Activated naive CD4-positive, alpha-beta T cell treated with Interleukin-2 at 50 U/mL for 16 hours (primary cell): ENCODE measurements at regions not wholly inside any gene's neighbourhood (a gene's known extent, or its start where the extent isn't known, plus 50 kb on each side); places are given as distances from the start of the nearest gene placed in this dataset.

ENCODE experiments used
- DNase-seq: peaks from one replicate; pipeline ENCODE4 v3.0.0-alpha.2; 2020

- no peak for DNase-seq
Measured at GRCh38 chr2:145253492-145253891, 733.6 kb upstream of the ZEB2 start.

DNA sequence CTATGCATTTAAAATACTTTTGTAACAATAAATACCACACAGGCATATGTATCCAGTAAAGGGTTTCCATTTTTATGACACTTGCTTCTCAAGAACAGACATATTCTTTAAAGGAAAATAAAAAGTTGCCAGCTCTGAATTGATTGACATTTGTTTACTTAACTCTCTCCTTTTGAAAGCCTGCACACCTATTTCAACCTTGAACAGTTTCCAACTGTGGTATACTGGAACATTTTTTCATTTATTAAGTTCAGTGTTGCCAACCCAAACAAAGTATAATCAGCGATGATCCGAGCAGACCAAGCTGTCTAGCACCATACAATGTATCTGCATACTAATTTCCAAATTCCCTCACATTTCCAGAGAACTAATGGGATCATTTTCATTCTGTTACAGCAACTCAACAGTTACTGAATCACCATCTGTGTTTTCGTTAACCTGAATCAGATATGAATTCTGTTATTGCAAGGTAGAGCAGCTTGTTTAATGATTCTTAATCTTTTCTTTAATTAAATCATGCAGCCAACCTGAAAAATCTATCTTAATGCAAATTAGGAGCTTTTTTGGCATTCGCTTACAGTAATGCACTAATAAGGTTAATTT is 725.5 kb upstream of the ZEB2 start:
- no peak for DNase-seq

DNA sequence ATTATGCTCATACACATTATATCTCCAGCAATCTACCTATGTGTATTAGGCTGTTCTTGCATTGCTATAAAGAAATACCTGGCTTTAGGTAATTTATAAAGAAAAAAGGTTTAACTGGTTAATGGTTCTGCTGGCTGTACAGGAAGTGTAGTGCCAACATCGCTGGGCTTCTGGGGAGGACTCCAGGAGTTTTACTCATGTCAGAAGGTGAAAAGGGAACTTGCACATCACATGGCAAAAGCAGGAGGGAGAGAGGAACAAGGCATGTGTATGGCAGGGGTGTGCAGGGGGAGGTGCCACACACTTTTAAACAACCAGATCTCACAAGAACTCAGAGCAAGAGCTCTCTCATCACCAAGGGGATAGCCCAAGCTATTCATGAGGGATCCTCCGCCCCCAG is 715.4 kb upstream of the ZEB2 start:
- DNase-seq = no peak

- no peak for DNase-seq
Measured at GRCh38 chr2:145230546-145230945, 710.6 kb upstream of the ZEB2 start.

DNA sequence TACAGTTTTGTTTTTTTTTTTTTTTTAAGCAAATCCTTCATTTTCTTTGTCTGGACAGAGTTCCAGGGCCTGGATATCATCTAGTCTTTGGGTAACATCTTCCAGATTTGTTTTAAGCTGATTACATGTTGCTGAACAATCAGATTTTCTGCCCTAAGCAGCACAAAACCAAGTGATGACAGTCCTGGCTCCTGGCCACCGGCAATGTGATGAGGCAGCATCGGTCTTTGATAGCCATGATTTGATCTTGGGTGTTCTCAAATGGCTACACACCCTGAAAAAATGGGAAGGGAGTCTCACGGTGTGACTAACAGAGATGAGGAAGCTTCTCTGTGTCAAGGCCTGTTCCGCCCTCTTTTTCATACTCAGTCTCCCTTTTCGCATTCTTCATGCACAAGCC is 708.6 kb upstream of the ZEB2 start:
- DNase-seq = no peak

GRCh38 chr2:145226901-145227300 is 707.0 kb upstream of the ZEB2 start:
- no peak for DNase-seq

DNA sequence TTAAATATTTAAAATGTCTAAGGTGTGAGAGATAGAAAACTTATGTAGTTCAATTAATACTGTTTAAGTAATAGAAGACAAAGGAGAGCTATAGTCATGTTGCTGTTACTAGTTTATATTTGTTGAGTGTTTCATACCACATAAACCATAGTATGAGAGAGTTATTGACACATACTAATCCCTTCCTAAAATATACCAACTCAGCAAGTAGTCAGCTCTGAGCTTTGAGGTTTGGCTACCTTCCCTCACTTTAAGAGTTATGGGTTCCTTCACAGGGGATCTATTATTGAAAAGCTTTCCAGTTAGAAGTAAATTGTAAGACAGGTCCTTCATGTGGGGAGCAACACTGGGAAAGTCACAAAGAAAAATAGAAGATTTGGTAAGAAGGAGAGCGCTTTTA is 701.6 kb upstream of the ZEB2 start:
- no peak for DNase-seq

- no peak for DNase-seq
Measured at GRCh38 chr2:145221032-145221431, 701.1 kb upstream of the ZEB2 start.

DNA sequence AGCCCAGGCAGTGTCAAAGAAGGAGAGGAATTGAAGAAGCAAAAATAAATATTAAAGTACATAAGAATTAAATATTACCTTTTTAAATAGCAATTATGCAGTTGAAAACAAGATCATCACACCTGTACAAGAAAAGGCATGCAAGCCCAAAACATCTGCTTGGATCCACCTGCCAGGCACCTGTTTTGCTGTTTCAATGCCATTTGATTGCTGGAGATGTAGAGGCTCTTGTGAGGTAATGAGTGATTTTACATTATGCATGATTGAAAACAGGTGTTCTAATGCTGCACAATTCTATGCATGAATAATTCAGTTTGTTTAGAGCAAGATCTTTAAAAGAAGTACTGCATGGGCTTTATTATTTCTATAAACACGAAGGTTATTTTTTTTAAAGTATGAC is 700.6 kb upstream of the ZEB2 start:
- no peak for DNase-seq

GRCh38 chr2:145207884-145208283 is 688.0 kb upstream of the ZEB2 start:
- no peak for DNase-seq

GRCh38 chr2:145206496-145207281 is 686.8 kb upstream of the ZEB2 start:
- no peak for DNase-seq

GRCh38 chr2:145203891-145204290 is 684.0 kb upstream of the ZEB2 start:
- DNase-seq = no peak

DNA sequence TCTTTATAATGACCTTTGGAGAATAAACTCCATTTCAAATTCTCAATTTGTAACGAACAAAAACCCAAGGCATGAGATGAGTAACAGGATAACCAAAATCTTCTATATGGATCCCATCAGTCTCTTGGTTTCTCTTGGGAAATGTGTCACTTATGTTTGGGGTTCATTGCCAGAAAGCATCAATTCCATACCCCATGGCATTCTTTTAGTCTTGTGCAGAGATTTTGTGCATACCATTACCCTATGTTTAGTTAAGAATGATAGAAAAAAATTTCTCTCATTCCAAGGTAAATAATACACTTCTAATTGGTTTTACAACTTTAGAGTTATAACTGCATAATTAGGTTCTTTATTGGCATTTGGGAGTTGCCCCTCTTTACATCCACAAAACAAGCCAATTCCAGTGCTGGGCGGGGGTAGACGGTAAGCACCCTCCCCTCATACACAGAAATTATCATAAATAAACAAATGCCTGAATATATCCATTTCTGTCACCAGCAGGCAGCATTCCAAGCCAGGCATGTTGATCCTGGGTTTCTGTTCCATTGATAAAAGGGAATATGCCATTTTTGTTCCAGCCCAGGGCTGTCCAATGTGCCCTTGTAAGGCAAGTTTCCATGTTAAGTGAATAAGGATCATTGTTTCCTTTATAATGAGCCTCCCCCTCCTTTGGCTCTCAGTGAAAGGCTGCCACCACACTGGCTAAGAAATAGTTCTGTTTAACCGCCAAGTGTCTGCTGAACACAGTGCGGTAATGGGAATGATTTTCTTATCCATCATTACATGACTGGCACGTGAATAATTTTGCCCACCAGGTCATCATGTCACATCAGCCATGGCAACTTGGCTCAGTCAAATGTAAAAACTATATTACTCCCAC is 680.1 kb upstream of the ZEB2 start:
- no peak for DNase-seq

DNA sequence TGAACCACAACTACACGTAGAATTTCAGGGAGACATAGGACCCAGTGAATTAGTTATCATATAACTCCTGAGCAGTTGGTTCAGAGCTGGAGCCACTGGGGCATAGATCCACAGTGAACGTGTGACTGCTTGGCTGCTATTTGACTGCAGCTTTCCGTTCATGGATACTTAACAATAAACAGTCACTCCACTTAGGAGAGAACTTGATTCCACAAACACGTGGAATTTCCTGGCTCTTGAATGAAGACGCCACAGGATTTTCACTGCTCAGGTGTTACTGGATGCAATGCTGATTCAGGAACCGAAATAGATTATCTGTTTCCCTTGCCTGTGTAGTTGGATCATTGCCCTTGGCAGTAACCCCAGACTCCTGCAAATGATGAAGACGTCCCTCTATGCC is 679.1 kb upstream of the ZEB2 start:
- no peak for DNase-seq

DNA sequence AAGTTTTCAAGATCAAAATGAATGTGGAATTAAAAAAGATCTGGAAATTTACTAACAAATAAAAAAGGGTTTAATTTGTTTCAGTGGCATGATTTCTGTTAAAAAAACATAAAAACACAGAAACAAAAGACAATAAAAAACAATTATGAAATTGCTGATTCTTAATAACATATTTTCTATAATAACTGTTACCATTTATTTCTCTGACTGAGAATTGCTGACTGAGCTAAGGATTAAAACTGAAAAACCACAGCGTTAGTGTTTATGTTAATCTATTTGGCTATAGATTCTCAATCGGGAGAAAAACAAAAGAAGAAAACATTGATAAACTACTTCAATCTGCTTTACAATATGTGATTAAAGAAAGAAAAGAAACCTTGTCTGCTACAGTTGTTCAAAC is 678.6 kb upstream of the ZEB2 start:
- DNase-seq = no peak

GRCh38 chr2:145197944-145198343 is 678.0 kb upstream of the ZEB2 start:
- no peak for DNase-seq

DNA sequence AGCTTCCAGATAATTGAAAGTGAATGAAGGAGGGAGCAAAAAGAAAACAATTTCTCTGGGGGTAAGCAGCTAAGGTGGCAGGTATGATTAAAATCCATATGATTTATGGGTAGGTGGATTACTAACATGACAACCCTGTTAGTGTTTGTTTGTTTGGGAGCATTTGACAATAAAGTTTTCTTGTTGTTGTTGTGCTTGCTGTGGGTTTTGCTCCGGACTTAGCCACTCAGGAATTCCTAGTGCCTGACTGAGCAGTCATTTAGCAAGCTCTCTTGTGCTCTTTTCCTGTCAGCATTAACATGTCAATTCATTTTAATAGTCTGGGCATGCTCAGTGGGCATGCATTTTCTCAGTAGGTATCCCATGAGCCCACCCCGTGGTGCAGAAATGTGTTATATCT is 674.8 kb upstream of the ZEB2 start:
- DNase-seq = no peak

- DNase-seq = no peak
Measured at GRCh38 chr2:145190031-145190703, 670.2 kb upstream of the ZEB2 start.

GRCh38 chr2:145186303-145186702 is 666.4 kb upstream of the ZEB2 start:
- no peak for DNase-seq

DNA sequence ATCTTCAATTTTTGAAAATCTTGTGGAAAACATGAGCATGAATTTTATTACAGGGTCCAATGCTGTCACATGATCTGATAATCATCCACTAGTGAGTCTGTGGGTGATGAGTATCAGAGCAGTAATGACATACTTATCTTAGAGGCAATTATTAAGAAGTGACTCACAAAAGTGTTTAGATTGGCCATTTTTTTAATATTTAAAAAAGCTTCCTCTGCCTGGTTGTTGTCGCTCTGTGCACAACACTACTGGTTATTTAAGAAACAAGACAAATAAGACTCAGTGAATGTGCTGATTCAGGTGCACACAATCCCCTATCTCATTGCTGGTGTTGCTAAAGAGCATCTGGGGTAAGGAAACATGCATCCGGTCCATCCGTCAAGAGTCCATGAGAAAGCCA is 665.8 kb upstream of the ZEB2 start:
- no peak for DNase-seq

- DNase-seq = no peak
Measured at GRCh38 chr2:145184741-145185651, 665.1 kb upstream of the ZEB2 start.

DNA sequence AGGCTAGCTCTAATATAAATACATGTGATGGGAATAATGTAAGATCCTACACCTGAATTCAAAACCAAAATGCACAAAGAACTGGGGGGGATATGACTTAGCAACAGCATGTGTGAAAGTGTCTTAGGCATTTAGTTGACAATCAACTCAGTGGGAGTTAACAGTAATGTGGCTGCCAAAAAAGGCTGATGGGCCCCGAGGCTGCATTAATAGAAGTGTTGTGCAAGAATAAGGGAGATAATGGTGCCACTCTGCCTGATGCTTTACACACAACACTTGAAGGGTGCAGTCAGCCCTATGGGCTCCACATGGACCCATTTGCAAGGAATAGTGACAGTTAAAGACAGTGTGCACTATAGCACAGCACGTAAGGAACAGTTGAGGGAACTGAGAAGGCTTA is 649.4 kb upstream of the ZEB2 start:
- DNase-seq = no peak
